ENCODE measurements at regions not wholly inside any gene's neighbourhood (a gene's known extent, or its start where the extent isn't known, plus 50 kb on each side); places are given as distances from the start of the nearest gene placed in this dataset.

- TF ChIP-seq CTCF (conservative IDR thresholded peaks at IDR 0.05), result no peak
- TF ChIP-seq EZH2 (IDR thresholded peaks at IDR 0.05; ENCODE audit: low read depth), result no peak
These were observed 490.7 kb upstream of the PTPRD start for GRCh38 chr9:11103525-11103924.

Measured in PC-9 (cell line).